ENCODE measurements at regions not wholly inside any gene's neighbourhood (a gene's known extent, or its start where the extent isn't known, plus 50 kb on each side); places are given as distances from the start of the nearest gene placed in this dataset.

- H3K79me2 ChIP-seq (ENCODE audit: control insufficient read depth, insufficient read depth, low read length) = no peaks in the 10 kb centered on the region
- H3K4me1 ChIP-seq (ENCODE audit: control insufficient read depth, extremely low read depth, insufficient read depth, low read length) = peaks cover 48% of the 10 kb centered on the region
- no peaks in the 10 kb centered on the region for H3K9me1 ChIP-seq (replicated peaks; ENCODE audit: control insufficient read depth, extremely low read depth, insufficient read depth, low read length)
- peak overlapping the region; percentile 3 for H2AFZ ChIP-seq (ENCODE audit: low read depth, low read length)
- no peaks in the 10 kb centered on the region for H3K27me3 ChIP-seq (ENCODE audit: control insufficient read depth in 2 of 2, insufficient read depth in 2 of 2, low read length in 2 of 2)
- H3K9me3 ChIP-seq (replicated peaks; ENCODE audit: control insufficient read depth, insufficient read depth, low read length) = no peaks in the 10 kb centered on the region
- peak overlapping the region; percentile 86 for H3K4me2 ChIP-seq (ENCODE audit: insufficient read depth, low read length)
- peak; percentile 71 for TF ChIP-seq FOS (IDR thresholded peaks at IDR 0.05; ENCODE audit: borderline replicate concordance, insufficient read depth, low read length)
- TF ChIP-seq, protein P1, sequence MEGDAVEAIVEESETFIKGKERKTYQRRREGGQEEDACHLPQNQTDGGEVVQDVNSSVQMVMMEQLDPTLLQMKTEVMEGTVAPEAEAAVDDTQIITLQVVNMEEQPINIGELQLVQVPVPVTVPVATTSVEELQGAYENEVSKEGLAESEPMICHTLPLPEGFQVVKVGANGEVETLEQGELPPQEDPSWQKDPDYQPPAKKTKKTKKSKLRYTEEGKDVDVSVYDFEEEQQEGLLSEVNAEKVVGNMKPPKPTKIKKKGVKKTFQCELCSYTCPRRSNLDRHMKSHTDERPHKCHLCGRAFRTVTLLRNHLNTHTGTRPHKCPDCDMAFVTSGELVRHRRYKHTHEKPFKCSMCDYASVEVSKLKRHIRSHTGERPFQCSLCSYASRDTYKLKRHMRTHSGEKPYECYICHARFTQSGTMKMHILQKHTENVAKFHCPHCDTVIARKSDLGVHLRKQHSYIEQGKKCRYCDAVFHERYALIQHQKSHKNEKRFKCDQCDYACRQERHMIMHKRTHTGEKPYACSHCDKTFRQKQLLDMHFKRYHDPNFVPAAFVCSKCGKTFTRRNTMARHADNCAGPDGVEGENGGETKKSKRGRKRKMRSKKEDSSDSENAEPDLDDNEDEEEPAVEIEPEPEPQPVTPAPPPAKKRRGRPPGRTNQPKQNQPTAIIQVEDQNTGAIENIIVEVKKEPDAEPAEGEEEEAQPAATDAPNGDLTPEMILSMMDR (IDR thresholded peaks at IDR 0.05; ENCODE audit: extremely low read depth in 1 of 2, insufficient read depth in 1 of 2, low read depth in 1 of 2, low read length in 2 of 2) = no peak
- TF ChIP-seq, protein P2, sequence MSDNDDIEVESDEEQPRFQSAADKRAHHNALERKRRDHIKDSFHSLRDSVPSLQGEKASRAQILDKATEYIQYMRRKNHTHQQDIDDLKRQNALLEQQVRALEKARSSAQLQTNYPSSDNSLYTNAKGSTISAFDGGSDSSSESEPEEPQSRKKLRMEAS (IDR thresholded peaks at IDR 0.05; ENCODE audit: insufficient read depth, insufficient read length) = no peak
- no peak for TF ChIP-seq EZH2 (IDR thresholded peaks at IDR 0.05; ENCODE audit: borderline replicate concordance, low read depth, low read length, severe bottlenecking)
- TF ChIP-seq POLR2AphosphoS5 (IDR thresholded peaks at IDR 0.05; ENCODE audit: insufficient read depth, low read depth, low read length) = peak; percentile 30
- TF ChIP-seq JUN (IDR thresholded peaks at IDR 0.05; ENCODE audit: borderline replicate concordance, insufficient read depth, insufficient read length, low read depth) = peak; percentile 87
- peak; percentile 80 for TF ChIP-seq GATA2 (IDR thresholded peaks at IDR 0.05; ENCODE audit: insufficient read depth, insufficient read length, low read depth, low read length)
- POLR2A ChIA-PET = interaction anchor here (0.6 to 0.9 kb wide), 5 partner anchors 86 to 573 kb away, joined by 4 to 6 read pairs (median 5); no protein-coding TSS in a partner anchor
- no TSS peak for BruUV-seq (replicated peaks)
- intact Hi-C loops (cut with micrococcal nuclease) = loop anchor here (1.0 to 5.0 kb wide), 9 partner anchors 87 to 664 kb away; no protein-coding TSS in a partner anchor
- H3K27ac ChIP-seq (ENCODE audit: insufficient read depth, low read depth, low read length) = peak overlapping the region; percentile 92
- H3K36me3 ChIP-seq (ENCODE audit: control insufficient read depth in 2 of 2, extremely low read depth in 1 of 2, insufficient read depth in 2 of 2, low read length in 2 of 2) = no peaks in the 10 kb centered on the region
- FAIRE-seq = peak; percentile 15
- dilution Hi-C loops (cut with MboI; ENCODE audit: extremely low pct_ligation_motif_present, low sequenced_read_pairs) = no loop called here
- CTCF ChIA-PET = interaction anchor here (0.6 to 2.0 kb wide), 10 partner anchors 10 to 635 kb away, joined by 3 to 6 read pairs (median 4); partner anchors contain the start of gene KLF6
- peak; percentile 86 for DNase-seq (ENCODE audit: low read depth, low spot score)
- no peaks in the 10 kb centered on the region for H4K20me1 ChIP-seq (replicated peaks; ENCODE audit: control insufficient read depth, extremely low read depth, insufficient read depth, low read length)
- H3K4me3 ChIP-seq (replicated peaks in 1 of 3; ENCODE audit: insufficient read depth in 1 of 3, low read depth in 1 of 3, low read length in 3 of 3) = peak overlapping the region in 1 of 3 experiments; percentile 47
- peak overlapping the region; percentile 77 for H3K9ac ChIP-seq (replicated peaks; ENCODE audit: extremely low read depth, insufficient read depth, low read length)
Measured at GRCh38 chr10:4131407-4132215, 346.6 kb upstream of the KLF6 start.
